ENCODE measurements at regions not wholly inside any gene's neighbourhood (a gene's known extent, or its start where the extent isn't known, plus 50 kb on each side); places are given as distances from the start of the nearest gene placed in this dataset.

GRCh38 chr5:121199216-121199999 lies 652.3 kb upstream of the FTMT start:
- H3K4me1 ChIP-seq, result no peaks in the 10 kb centered on the region; the same call in 1 of the 2 replicates
- no peaks in the 10 kb centered on the region for H3K36me3 ChIP-seq
- no peak for TF ChIP-seq CTCF (IDR thresholded peaks at IDR 0.05; ENCODE audit: low read depth, low read length)
- no peaks in the 10 kb centered on the region for H3K9me3 ChIP-seq
- peak; percentile 24 for DNase-seq
- H3K27me3 ChIP-seq, result no peaks in the 10 kb centered on the region
- H3K4me3 ChIP-seq (ENCODE audit: low read depth, low read length), result no peak overlapping the region

- Histone ChIP-seq H3K9me3 (no peaks in the 10 kb centered on the region), H3K27me3 (no peaks in the 10 kb centered on the region), H3K4me1 (no peaks in the 10 kb centered on the region), H3K4me3 (ENCODE audit: low read depth, low read length) (no peak overlapping the region), H3K36me3 (no peaks in the 10 kb centered on the region)
- DNase-seq, result no peak
- TF ChIP-seq CTCF (IDR thresholded peaks at IDR 0.05; ENCODE audit: low read depth, low read length), result no peak
These were observed 633.6 kb upstream of the FTMT start for GRCh38 chr5:121218086-121218485.

GRCh38 chr5:121221483-121221882 lies 630.2 kb upstream of the FTMT start:
- TF ChIP-seq CTCF (IDR thresholded peaks at IDR 0.05; ENCODE audit: low read depth, low read length), result no peak
- DNase-seq, result no peak
- Histone ChIP-seq H3K4me1 (no peaks in the 10 kb centered on the region), H3K4me3 (ENCODE audit: low read depth, low read length) (no peak overlapping the region), H3K9me3 (no peaks in the 10 kb centered on the region), H3K27me3 (no peaks in the 10 kb centered on the region), H3K36me3 (no peaks in the 10 kb centered on the region)

- no peak for TF ChIP-seq CTCF (IDR thresholded peaks at IDR 0.05; ENCODE audit: low read depth, low read length)
- Histone ChIP-seq H3K36me3 (no peaks in the 10 kb centered on the region), H3K27me3 (no peaks in the 10 kb centered on the region), H3K4me1 (no peaks in the 10 kb centered on the region; the same call in 1 of the 2 replicates), H3K4me3 (ENCODE audit: low read depth, low read length) (no peak overlapping the region), H3K9me3 (peaks cover 4% of the 10 kb centered on the region; the same call in 1 of the 2 replicates)
- no peak for DNase-seq
These were observed 624.9 kb upstream of the FTMT start for GRCh38 chr5:121226765-121227164.

- Histone ChIP-seq H3K36me3 (no peaks in the 10 kb centered on the region), H3K9me3 (no peaks in the 10 kb centered on the region; the same call in 1 of the 2 replicates), H3K27me3 (no peaks in the 10 kb centered on the region), H3K4me3 (ENCODE audit: low read depth, low read length) (no peak overlapping the region), H3K4me1 (no peaks in the 10 kb centered on the region)
- no peak for DNase-seq
- TF ChIP-seq CTCF (IDR thresholded peaks at IDR 0.05; ENCODE audit: low read depth, low read length), result no peak
These were observed 611.7 kb upstream of the FTMT start for GRCh38 chr5:121239951-121240350.

- H3K4me1 ChIP-seq, result no peaks in the 10 kb centered on the region; the same call in 1 of the 2 replicates
- no peak for TF ChIP-seq CTCF (IDR thresholded peaks at IDR 0.05; ENCODE audit: low read depth, low read length)
- H3K36me3 ChIP-seq, result no peaks in the 10 kb centered on the region
- H3K9me3 ChIP-seq, result no peaks in the 10 kb centered on the region; the same call in 1 of the 2 replicates
- no peak for DNase-seq
- H3K27me3 ChIP-seq, result no peaks in the 10 kb centered on the region
- no peak overlapping the region for H3K4me3 ChIP-seq (ENCODE audit: low read depth, low read length)
These were observed 604.7 kb upstream of the FTMT start for GRCh38 chr5:121246971-121247370.
